Progenitor cell of endocrine pancreas (in vitro differentiated cells): ENCODE measurements at regions not wholly inside any gene's neighbourhood (a gene's known extent, or its start where the extent isn't known, plus 50 kb on each side); places are given as distances from the start of the nearest gene placed in this dataset.
"Not testable (repeated sequence)": the region's sequence is repeated elsewhere in the genome, so short reads cannot be mapped to it uniquely, and the experiment has no call there.

Experiments
- DNase-seq: peaks from one replicate; pipeline ENCODE4 v3.0.0; 2021; ENCODE audit warnings: low spot score; ENCODE audit not compliant: unreplicated experiment
- H3K27ac Mint-ChIP-seq: 2 replicates; pipeline ENCODE4 v1.8.0; 2021; ENCODE audit warnings: mild to moderate bottlenecking, moderate library complexity, mixed read lengths
- H3K27me3 Mint-ChIP-seq: 2 replicates; pipeline ENCODE4 v1.8.0; 2021; ENCODE audit warnings: mixed read lengths
- H3K36me3 Mint-ChIP-seq: 2 replicates; pipeline ENCODE4 v1.8.0; 2022; ENCODE audit warnings: mixed read lengths; ENCODE audit not compliant: insufficient read depth
- H3K4me1 Mint-ChIP-seq: 2 replicates; pipeline ENCODE4 v1.8.0; 2021; ENCODE audit warnings: low read depth, mixed read lengths
- H3K4me3 Mint-ChIP-seq: 2 replicates; pipeline ENCODE4 v1.8.0; 2021; ENCODE audit warnings: low read depth, mild to moderate bottlenecking, moderate library complexity, mixed read lengths
- H3K9me3 Mint-ChIP-seq: 2 replicates; pipeline ENCODE4 v1.8.0; 2021; ENCODE audit warnings: low read depth, mixed read lengths
- TF ChIP-seq, protein P1 (sequence below): fragments of 200-600 bp; sonication (generic); IDR thresholded peaks from one replicate; pipeline ENCODE4 v1.5.0; 2021; ENCODE audit warnings: antibody characterized with exemption, mild to moderate bottlenecking; ENCODE audit not compliant: unreplicated experiment

- H3K27ac Mint-ChIP-seq = peak overlapping the region; percentile 17
- DNase-seq = no peak
These were observed 50.7 kb upstream of the EDARADD start for GRCh38 chr1:236343246-236343870.

GRCh38 chr1:236342403-236343245 lies 51.5 kb upstream of the EDARADD start:
- TF ChIP-seq, protein P1, sequence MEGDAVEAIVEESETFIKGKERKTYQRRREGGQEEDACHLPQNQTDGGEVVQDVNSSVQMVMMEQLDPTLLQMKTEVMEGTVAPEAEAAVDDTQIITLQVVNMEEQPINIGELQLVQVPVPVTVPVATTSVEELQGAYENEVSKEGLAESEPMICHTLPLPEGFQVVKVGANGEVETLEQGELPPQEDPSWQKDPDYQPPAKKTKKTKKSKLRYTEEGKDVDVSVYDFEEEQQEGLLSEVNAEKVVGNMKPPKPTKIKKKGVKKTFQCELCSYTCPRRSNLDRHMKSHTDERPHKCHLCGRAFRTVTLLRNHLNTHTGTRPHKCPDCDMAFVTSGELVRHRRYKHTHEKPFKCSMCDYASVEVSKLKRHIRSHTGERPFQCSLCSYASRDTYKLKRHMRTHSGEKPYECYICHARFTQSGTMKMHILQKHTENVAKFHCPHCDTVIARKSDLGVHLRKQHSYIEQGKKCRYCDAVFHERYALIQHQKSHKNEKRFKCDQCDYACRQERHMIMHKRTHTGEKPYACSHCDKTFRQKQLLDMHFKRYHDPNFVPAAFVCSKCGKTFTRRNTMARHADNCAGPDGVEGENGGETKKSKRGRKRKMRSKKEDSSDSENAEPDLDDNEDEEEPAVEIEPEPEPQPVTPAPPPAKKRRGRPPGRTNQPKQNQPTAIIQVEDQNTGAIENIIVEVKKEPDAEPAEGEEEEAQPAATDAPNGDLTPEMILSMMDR = no peak
- Mint-ChIP-seq H3K4me1 (peaks cover 17% of the 10 kb centered on the region), H3K9me3 (no peaks in the 10 kb centered on the region), H3K4me3 (no peak overlapping the region), H3K36me3 (no peaks in the 10 kb centered on the region), H3K27me3 (no peaks in the 10 kb centered on the region), H3K27ac (peak overlapping the region; percentile 17)
- DNase-seq = no peak

More at GRCh38 chr1:236343246-236343870, 50.7 kb upstream of the EDARADD start:
- H3K27me3 Mint-ChIP-seq = no peaks in the 10 kb centered on the region
- H3K9me3 Mint-ChIP-seq = no peaks in the 10 kb centered on the region
- H3K4me1 Mint-ChIP-seq = peaks cover 17% of the 10 kb centered on the region
- TF ChIP-seq, protein P1 = no peak
- no peak overlapping the region for H3K4me3 Mint-ChIP-seq
- no peaks in the 10 kb centered on the region for H3K36me3 Mint-ChIP-seq

DNA sequence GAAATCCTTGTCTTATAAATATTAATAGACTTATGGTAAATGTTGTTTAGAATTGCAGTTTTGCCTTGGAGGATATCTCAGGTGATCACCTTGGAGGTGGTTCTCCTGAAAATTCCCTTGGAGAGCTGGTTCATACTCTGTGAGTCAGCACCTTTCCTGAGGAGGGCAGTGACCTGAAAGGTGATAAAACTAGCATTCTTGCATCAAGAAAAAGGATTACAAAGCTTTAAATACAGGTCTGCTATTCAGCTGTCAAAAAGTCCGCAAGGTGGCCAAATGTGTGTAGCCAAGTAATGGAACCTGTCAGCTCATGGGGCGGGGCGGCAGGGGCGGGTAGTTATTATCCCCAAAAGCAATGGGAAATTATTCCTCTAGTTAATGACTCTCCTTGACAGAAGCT lies 52.8 kb upstream of the EDARADD start:
- no peaks in the 10 kb centered on the region for H3K36me3 Mint-ChIP-seq
- peaks cover under 1% of the 10 kb centered on the region for H3K9me3 Mint-ChIP-seq
- no peaks in the 10 kb centered on the region for H3K27me3 Mint-ChIP-seq
- peaks cover 17% of the 10 kb centered on the region for H3K4me1 Mint-ChIP-seq
- no peak overlapping the region for H3K4me3 Mint-ChIP-seq
- H3K27ac Mint-ChIP-seq = no peak overlapping the region
- TF ChIP-seq, protein P1 = no peak
- no peak for DNase-seq

GRCh38 chr1:236338096-236338495 lies 56.0 kb upstream of the EDARADD start:
- peaks cover 8% of the 10 kb centered on the region for H3K4me1 Mint-ChIP-seq
- no peaks in the 10 kb centered on the region for H3K36me3 Mint-ChIP-seq
- H3K27me3 Mint-ChIP-seq = no peaks in the 10 kb centered on the region
- DNase-seq = no peak
- no peak overlapping the region for H3K4me3 Mint-ChIP-seq
- no peak overlapping the region for H3K27ac Mint-ChIP-seq
- H3K9me3 Mint-ChIP-seq = peaks cover 5% of the 10 kb centered on the region
- TF ChIP-seq, protein P1 = no peak

DNA sequence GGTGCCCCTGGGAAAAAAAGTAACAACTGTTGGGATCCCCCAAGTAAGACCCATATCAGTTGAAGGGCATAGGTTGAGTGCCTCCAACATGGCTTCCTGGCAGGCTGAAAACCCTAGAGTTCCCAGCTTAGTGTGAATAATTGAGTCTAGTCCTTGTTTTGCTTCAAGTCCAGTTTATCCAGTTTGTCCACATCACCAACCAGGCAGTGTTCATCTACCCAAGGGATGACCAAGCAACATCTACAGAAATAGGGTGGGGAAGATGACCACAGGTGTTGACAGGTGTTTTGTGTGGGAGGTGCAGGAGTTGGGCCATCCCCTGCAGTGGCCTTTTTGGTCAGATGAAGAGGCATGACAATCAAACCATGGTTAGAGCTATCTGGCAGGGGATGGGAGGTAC lies 54.3 kb upstream of the ERO1B start:
- TF ChIP-seq, protein P1 = no peak
- Mint-ChIP-seq H3K4me3 (no peak overlapping the region), H3K27me3 (no peaks in the 10 kb centered on the region), H3K27ac (no peak overlapping the region), H3K4me1 (no peaks in the 10 kb centered on the region), H3K9me3 (peaks cover 5% of the 10 kb centered on the region), H3K36me3 (no peaks in the 10 kb centered on the region)
- DNase-seq = no peak

DNA sequence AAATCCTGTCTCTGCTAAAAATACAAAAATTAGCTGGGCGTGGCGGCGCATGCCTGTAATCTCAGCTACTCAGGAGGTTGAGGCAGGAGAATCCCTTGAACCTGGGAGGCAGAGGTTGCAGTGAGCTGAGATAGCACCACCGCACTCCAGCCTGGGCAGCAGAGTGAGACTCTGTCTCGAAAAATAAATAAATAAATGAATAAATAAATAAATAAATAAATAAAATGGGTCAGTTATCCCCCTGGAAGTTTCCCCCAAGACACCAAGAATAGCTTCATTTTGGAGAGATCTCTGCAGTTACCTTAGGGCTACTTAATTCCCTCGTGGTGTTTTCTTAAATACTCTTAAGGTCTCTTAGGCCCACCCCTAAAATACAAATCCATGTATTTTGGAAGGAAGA lies 53.9 kb upstream of the ERO1B start:
- H3K4me1 Mint-ChIP-seq, H3K27ac Mint-ChIP-seq, H3K27me3 Mint-ChIP-seq, H3K9me3 Mint-ChIP-seq, DNase-seq, H3K4me3 Mint-ChIP-seq, H3K36me3 Mint-ChIP-seq: not testable (repeated sequence)
